RWPE2 (cell line): ENCODE measurements at regions not wholly inside any gene's neighbourhood (a gene's known extent, or its start where the extent isn't known, plus 50 kb on each side); places are given as distances from the start of the nearest gene placed in this dataset.

Experiments
- ATAC-seq: fragments of 200-7000 bp; cut with Tn5 transposase; 3 replicates; pipeline ENCODE4 v1.9.1; 2021; ENCODE audit warnings: low read depth
- DNase-seq: peaks from one replicate; pipeline ENCODE4 v3.0.0-alpha.2; 2020; ENCODE audit warnings: low spot score
- H3K27ac ChIP-seq: fragments of 450-650 bp; 2 replicates; pipeline ENCODE4 v1.5.1; 2017; ENCODE audit warnings: mild to moderate bottlenecking; ENCODE audit not compliant: poor library complexity, severe bottlenecking
- H3K27me3 ChIP-seq: fragments of 250-450 bp; sonication (Bioruptor Pico); 2 replicates; pipeline ENCODE4 v1.5.1; 2021; ENCODE audit warnings: mild to moderate bottlenecking, moderate library complexity; ENCODE audit not compliant: insufficient read depth, poor library complexity, severe bottlenecking
- H3K36me3 ChIP-seq: fragments of 250-450 bp; sonication (Bioruptor Pico); 2 replicates; pipeline ENCODE4 v1.5.1; 2020; ENCODE audit warnings: low read depth, mild to moderate bottlenecking, moderate library complexity
- H3K4me1 ChIP-seq: fragments of 250-450 bp; sonication (Bioruptor Pico); 2 replicates; pipeline ENCODE4 v1.5.1; 2021; ENCODE audit warnings: mild to moderate bottlenecking, moderate library complexity; ENCODE audit not compliant: insufficient read depth, poor library complexity, severe bottlenecking
- H3K4me3 ChIP-seq: fragments of 250-450 bp; sonication (Bioruptor Pico); 2 replicates; pipeline ENCODE4 v1.5.1; 2021; ENCODE audit warnings: mild to moderate bottlenecking, moderate library complexity; ENCODE audit not compliant: severe bottlenecking
- H3K9me3 ChIP-seq: fragments of 250-450 bp; sonication (Bioruptor Pico); 2 replicates; pipeline ENCODE4 v1.5.1; 2021; ENCODE audit warnings: mild to moderate bottlenecking, moderate library complexity; ENCODE audit not compliant: severe bottlenecking
- TF ChIP-seq, protein P1 (sequence below): fragments of 450-650 bp; IDR thresholded peaks from one replicate; pipeline ENCODE4 v1.5.1; 2017; ENCODE audit warnings: mild to moderate bottlenecking, moderate library complexity; ENCODE audit not compliant: poor library complexity, severe bottlenecking

DNA sequence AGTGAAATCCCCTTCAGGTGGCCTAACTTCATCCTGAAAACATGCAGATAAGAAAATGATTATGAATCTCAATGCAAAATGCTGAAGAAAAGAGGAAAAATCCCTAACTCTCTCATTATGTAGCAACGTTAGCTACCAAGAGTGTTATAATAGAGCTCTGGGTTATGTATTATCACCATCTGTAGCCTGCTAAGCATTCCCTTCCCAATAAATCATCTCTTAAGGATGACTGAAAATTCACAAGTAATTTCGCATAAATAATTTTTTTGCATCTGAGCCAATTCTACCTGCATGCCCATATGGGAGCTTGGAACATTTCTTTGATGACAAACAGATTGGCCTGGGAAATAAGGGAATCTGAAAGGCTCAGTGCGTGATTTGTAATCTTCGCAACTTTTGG, 216.1 kb downstream of the HTR7 start:
- Histone ChIP-seq H3K36me3 (no peaks in the 10 kb centered on the region), H3K4me1 (peaks cover 3% of the 10 kb centered on the region), H3K27me3 (no peaks in the 10 kb centered on the region), H3K9me3 (no peaks in the 10 kb centered on the region), H3K4me3 (no peak overlapping the region), H3K27ac (no peak overlapping the region)
- ATAC-seq, result no peak
- DNase-seq, result no peak
- TF ChIP-seq, protein P1, sequence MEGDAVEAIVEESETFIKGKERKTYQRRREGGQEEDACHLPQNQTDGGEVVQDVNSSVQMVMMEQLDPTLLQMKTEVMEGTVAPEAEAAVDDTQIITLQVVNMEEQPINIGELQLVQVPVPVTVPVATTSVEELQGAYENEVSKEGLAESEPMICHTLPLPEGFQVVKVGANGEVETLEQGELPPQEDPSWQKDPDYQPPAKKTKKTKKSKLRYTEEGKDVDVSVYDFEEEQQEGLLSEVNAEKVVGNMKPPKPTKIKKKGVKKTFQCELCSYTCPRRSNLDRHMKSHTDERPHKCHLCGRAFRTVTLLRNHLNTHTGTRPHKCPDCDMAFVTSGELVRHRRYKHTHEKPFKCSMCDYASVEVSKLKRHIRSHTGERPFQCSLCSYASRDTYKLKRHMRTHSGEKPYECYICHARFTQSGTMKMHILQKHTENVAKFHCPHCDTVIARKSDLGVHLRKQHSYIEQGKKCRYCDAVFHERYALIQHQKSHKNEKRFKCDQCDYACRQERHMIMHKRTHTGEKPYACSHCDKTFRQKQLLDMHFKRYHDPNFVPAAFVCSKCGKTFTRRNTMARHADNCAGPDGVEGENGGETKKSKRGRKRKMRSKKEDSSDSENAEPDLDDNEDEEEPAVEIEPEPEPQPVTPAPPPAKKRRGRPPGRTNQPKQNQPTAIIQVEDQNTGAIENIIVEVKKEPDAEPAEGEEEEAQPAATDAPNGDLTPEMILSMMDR, result no peak

DNA sequence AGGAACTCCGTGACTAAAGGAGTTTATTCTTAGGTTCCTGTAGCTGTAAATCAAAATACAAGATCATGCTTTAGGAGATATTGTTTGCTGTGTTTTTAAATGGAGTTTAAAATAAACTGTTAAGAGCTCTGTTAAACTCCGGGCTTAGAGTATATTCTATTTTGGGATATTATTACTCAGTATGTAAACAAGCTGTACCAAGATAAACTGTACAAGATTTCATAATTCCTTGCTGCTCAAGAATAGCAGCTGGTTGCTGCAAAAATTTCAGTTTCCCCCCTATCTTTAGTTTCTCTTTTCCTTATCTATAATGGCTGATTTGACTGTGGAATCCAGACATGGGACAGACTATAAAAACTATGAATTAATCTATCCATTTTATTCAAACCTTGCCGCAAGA, 215.7 kb downstream of the HTR7 start:
- no peak for DNase-seq
- no peak overlapping the region for H3K27ac ChIP-seq

DNA sequence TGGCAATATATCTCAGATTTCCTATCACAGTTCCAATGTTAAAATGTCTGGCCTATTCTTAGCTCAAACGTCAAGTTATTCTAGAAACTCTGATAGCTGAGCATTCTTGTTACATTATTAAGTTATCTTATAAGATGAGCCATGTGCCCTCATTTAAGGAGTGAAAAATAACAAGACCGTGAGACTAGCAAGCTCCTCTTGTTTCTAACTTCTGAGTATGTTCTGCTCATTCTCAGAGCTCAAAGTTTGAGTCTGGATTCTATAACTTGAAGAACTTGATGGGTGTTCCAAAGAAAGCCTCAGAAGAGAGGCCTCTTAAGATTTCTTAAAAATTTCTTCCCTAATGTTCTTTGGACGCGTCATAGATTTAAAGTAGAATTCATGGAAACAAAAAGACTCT, 215.2 kb downstream of the HTR7 start:
- ATAC-seq (no peak), DNase-seq (no peak)
- H3K9me3 ChIP-seq, result no peaks in the 10 kb centered on the region
- no peaks in the 10 kb centered on the region for H3K36me3 ChIP-seq
- H3K4me3 ChIP-seq, result no peak overlapping the region
- no peaks in the 10 kb centered on the region for H3K27me3 ChIP-seq
- TF ChIP-seq, protein P1, result no peak
- H3K27ac ChIP-seq, result no peak overlapping the region
- peaks cover 3% of the 10 kb centered on the region for H3K4me1 ChIP-seq

More for the DNA sequence above, 215.7 kb downstream of the HTR7 start:
- Histone ChIP-seq H3K4me3 (no peak overlapping the region), H3K36me3 (no peaks in the 10 kb centered on the region), H3K4me1 (peaks cover 3% of the 10 kb centered on the region), H3K27me3 (no peaks in the 10 kb centered on the region), H3K9me3 (no peaks in the 10 kb centered on the region)
- no peak for ATAC-seq
- TF ChIP-seq, protein P1, result no peak

GRCh38 chr10:90644165-90644564, 213.7 kb downstream of the HTR7 start:
- Histone ChIP-seq H3K27me3 (no peaks in the 10 kb centered on the region), H3K9me3 (no peaks in the 10 kb centered on the region), H3K4me1 (peaks cover 3% of the 10 kb centered on the region), H3K36me3 (no peaks in the 10 kb centered on the region), H3K4me3 (no peak overlapping the region), H3K27ac (no peak overlapping the region)
- peak; percentile 67; the same call in 2 of the 3 replicates for ATAC-seq
- TF ChIP-seq, protein P1, result no peak
- DNase-seq, result no peak

DNA sequence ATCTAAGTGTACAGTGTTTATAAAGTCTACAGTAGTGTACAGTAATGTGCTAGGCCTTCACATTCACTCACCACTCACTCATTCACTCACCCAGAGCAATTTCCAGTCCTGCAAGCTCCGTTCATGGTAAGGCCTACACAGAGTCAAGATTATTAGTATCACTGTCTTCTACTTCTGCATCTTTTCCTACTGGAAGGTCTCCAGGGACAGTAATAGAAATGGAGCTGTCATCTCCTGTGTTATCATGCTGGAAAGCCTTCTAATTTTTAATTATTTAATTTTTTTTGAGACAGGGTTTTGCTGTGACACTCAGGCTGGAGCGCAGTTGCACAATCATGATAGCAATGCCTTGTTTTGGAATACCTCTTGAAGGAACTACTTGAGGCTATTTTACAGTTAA, 207.0 kb downstream of the HTR7 start:
- DNase-seq (no peak), ATAC-seq (no peak)
- Histone ChIP-seq H3K9me3 (no peaks in the 10 kb centered on the region), H3K4me1 (no peaks in the 10 kb centered on the region), H3K27ac (no peak overlapping the region), H3K36me3 (no peaks in the 10 kb centered on the region), H3K4me3 (no peak overlapping the region), H3K27me3 (no peaks in the 10 kb centered on the region)
- TF ChIP-seq, protein P1, result no peak
